Endothelial cell of umbilical vein (primary cell): ENCODE measurements at regions not wholly inside any gene's neighbourhood (a gene's known extent, or its start where the extent isn't known, plus 50 kb on each side); places are given as distances from the start of the nearest gene placed in this dataset.

Experiments used
- BruUV-seq: library from RNA; stranded (reverse); fragments of 400-500 nt; replicated peaks from 2 replicates; lab custom pipeline; 2021; lab: Mats Ljungman, UMichigan
- CTCF ChIA-PET: fragments of 300-600, 350-600 bp; sonication (Branson Sonifier 250); formaldehyde crosslinking; loops from one replicate; lab custom pipeline; 2021; ENCODE audit warnings: antibody characterized with exemption, inconsistent platforms; lab: Charles Lee
- POLR2A ChIA-PET: fragments of 300-600, 350-600 bp; sonication (Branson Sonifier 250); formaldehyde crosslinking; loops from one replicate; lab custom pipeline; 2021; ENCODE audit warnings: antibody characterized with exemption, inconsistent platforms; lab: Charles Lee
- DNase-seq: peaks from one replicate; pipeline ENCODE4 v3.0.0-alpha.2; 2011; ENCODE audit warnings: low read depth, low spot score
- FAIRE-seq: peaks from 2 replicates; lab custom pipeline; 2011; peaks lifted over from hg19 to GRCh38; lab: Jason Lieb, UNC
- H2AFZ ChIP-seq: 2 replicates; pipeline ENCODE4 v1.6.0; 2012; ENCODE audit warnings: low read depth, low read length, control low read depth, inconsistent platforms
- H3K27ac ChIP-seq: 2 replicates; pipeline ENCODE4 v1.5.1; 2011; ENCODE audit warnings: low read depth, mild to moderate bottlenecking, control low read depth, low read length, moderate library complexity; ENCODE audit not compliant: insufficient read depth
- H3K27me3 ChIP-seq, 2 experiments: 2 replicates each; pipeline versions ENCODE4 v1.6.0 to v1.6.1; 2011; ENCODE audit warnings: low read length in 2 of 2, mixed read lengths in 1 of 2; ENCODE audit not compliant: control insufficient read depth in 2 of 2, insufficient read depth in 2 of 2
- H3K36me3 ChIP-seq, 2 experiments: 2 replicates in 1 of 2; 3 replicates in 1 of 2; pipeline ENCODE4 v1.5.1; 2011; ENCODE audit warnings: low read length in 2 of 2, mild to moderate bottlenecking in 1 of 2, moderate library complexity in 1 of 2; ENCODE audit not compliant: control insufficient read depth in 2 of 2, insufficient read depth in 2 of 2; ENCODE audit errors: extremely low read depth in 1 of 2
- H3K4me1 ChIP-seq: 3 replicates; pipeline ENCODE4 v1.5.1; 2011; ENCODE audit warnings: mild to moderate bottlenecking, low read length; ENCODE audit not compliant: control insufficient read depth, insufficient read depth; ENCODE audit errors: extremely low read depth
- H3K4me2 ChIP-seq: 2 replicates; pipeline ENCODE4 v1.6.1; 2011; ENCODE audit warnings: low read length, control low read depth, mixed read lengths; ENCODE audit not compliant: insufficient read depth
- H3K4me3 ChIP-seq, 3 experiments: fragments of 200-600 bp in 1 of 3; sonication (generic), shearing (Covaris generic) in 1 of 3; replicated peaks in 1 of 3; 2 replicates each; pipeline ENCODE4 v1.5.1; 2011 to 2016; ENCODE audit warnings: control low read depth in 3 of 3, low read length in 3 of 3, mild to moderate bottlenecking in 2 of 3, inconsistent platforms in 1 of 3, low read depth in 1 of 3, moderate library complexity in 1 of 3; ENCODE audit not compliant: insufficient read depth in 1 of 3
- H3K79me2 ChIP-seq: 2 replicates; pipeline ENCODE4 v1.6.0; 2012; ENCODE audit warnings: low read length, inconsistent platforms; ENCODE audit not compliant: control insufficient read depth, insufficient read depth
- H3K9ac ChIP-seq: replicated peaks from 2 replicates; pipeline ENCODE3; 2011; ENCODE audit warnings: low read length, control low read depth; ENCODE audit not compliant: insufficient read depth; ENCODE audit errors: extremely low read depth
- H3K9me1 ChIP-seq: replicated peaks from 3 replicates; pipeline ENCODE4 v1.6.0; 2011; ENCODE audit warnings: mild to moderate bottlenecking, low read length; ENCODE audit not compliant: control insufficient read depth, insufficient read depth; ENCODE audit errors: extremely low read depth
- H3K9me3 ChIP-seq: replicated peaks from 2 replicates; pipeline ENCODE4 v1.5.1; 2012; ENCODE audit warnings: low read length, inconsistent platforms; ENCODE audit not compliant: control insufficient read depth, insufficient read depth
- H4K20me1 ChIP-seq: replicated peaks from 2 replicates; pipeline ENCODE3; 2011; ENCODE audit warnings: mild to moderate bottlenecking, low read length; ENCODE audit not compliant: control insufficient read depth, insufficient read depth; ENCODE audit errors: extremely low read depth
- CTCF ChIP-seq, 2 donors: IDR thresholded peaks; 1 replicate in 1 of 2; 2 replicates in 1 of 2; pipeline ENCODE4 v1.5.1; 2011; ENCODE audit warnings: low read length in 2 of 2, mild to moderate bottlenecking in 2 of 2, moderate library complexity in 2 of 2, control low read depth in 1 of 2, inconsistent platforms in 1 of 2, low read depth in 1 of 2; ENCODE audit not compliant: insufficient read depth in 1 of 2; ENCODE audit errors: extremely low read depth in 1 of 2
- EZH2 ChIP-seq: IDR thresholded peaks from 2 replicates; pipeline ENCODE4 v1.6.1; 2012; ENCODE audit warnings: borderline replicate concordance, low read depth, mild to moderate bottlenecking, moderate library complexity, low read length, inconsistent platforms; ENCODE audit not compliant: severe bottlenecking
- FOS ChIP-seq: IDR thresholded peaks from 2 replicates; pipeline ENCODE4 v1.6.1; 2011; ENCODE audit warnings: mild to moderate bottlenecking, low read length, moderate library complexity, borderline replicate concordance; ENCODE audit not compliant: insufficient read depth
- GATA2 ChIP-seq: IDR thresholded peaks from 2 replicates; pipeline ENCODE4 v1.7.0; 2011; ENCODE audit warnings: low read depth, mild to moderate bottlenecking, moderate library complexity, mixed read lengths, low read length; ENCODE audit not compliant: insufficient read length, insufficient read depth
- JUN ChIP-seq: IDR thresholded peaks from 2 replicates; pipeline ENCODE4 v1.6.1; 2011; ENCODE audit warnings: borderline replicate concordance, low read depth; ENCODE audit not compliant: insufficient read length, insufficient read depth
- MAX ChIP-seq: IDR thresholded peaks from 2 replicates; pipeline ENCODE4 v1.6.1; 2011; ENCODE audit not compliant: insufficient read depth, insufficient read length
- MYC ChIP-seq: IDR thresholded peaks from one replicate; pipeline ENCODE4 v1.6.1; 2011; ENCODE audit warnings: mild to moderate bottlenecking, low read depth, low read length
- POLR2A ChIP-seq: IDR thresholded peaks from 2 replicates; pipeline ENCODE4 v1.6.1; 2012; ENCODE audit warnings: low read depth, mild to moderate bottlenecking, control low read depth, low read length
- POLR2AphosphoS5 ChIP-seq: IDR thresholded peaks from 2 replicates; pipeline ENCODE4 v1.6.1; 2012; ENCODE audit warnings: low read depth, mild to moderate bottlenecking, control low read depth, low read length, moderate library complexity; ENCODE audit not compliant: insufficient read depth
- dilution Hi-C: fragments of 300-500 bp; cut with MboI; formaldehyde crosslinking; loops from one replicate; pipeline ENCODE4 v1.15.0; 2019; ENCODE audit warnings: low sequenced_read_pairs; ENCODE audit not compliant: extremely low pct_ligation_motif_present
- intact Hi-C: fragments of 100-400 bp; cut with micrococcal nuclease; formaldehyde crosslinking; loops from one replicate; pipeline ENCODE4 v1.10.0; 2022

- no peaks in the 10 kb centered on the region for H3K4me1 ChIP-seq
- intact Hi-C loops = no loop called here
- no peak overlapping the region for H3K27ac ChIP-seq
- H2AFZ ChIP-seq = no peak overlapping the region
- no peaks in the 10 kb centered on the region for H3K36me3 ChIP-seq
- CTCF ChIA-PET = no interaction called here
- H3K79me2 ChIP-seq = no peaks in the 10 kb centered on the region
- no peaks in the 10 kb centered on the region for H3K27me3 ChIP-seq
- H3K4me3 ChIP-seq = no peak overlapping the region
- DNase-seq (no peak), FAIRE-seq (no peak)
- no peaks in the 10 kb centered on the region for H3K9me1 ChIP-seq
- no peaks in the 10 kb centered on the region for H4K20me1 ChIP-seq
- H3K9ac ChIP-seq = no peak overlapping the region
- BruUV-seq = no TSS peak
- dilution Hi-C loops = no loop called here
- POLR2A ChIA-PET = no interaction called here
- no peak overlapping the region for H3K4me2 ChIP-seq
- TF ChIP-seq CTCF (IDR thresholded peaks at IDR 0.05; ENCODE audit: extremely low read depth in 1 of 2, insufficient read depth in 1 of 2, low read depth in 1 of 2, low read length in 2 of 2) = no peak
- no peak for TF ChIP-seq FOS
- TF ChIP-seq JUN = no peak
- no peak for TF ChIP-seq POLR2AphosphoS5
- TF ChIP-seq POLR2A = no peak
- no peak for TF ChIP-seq MAX
- TF ChIP-seq MYC = no peak
- TF ChIP-seq GATA2 = no peak
- TF ChIP-seq EZH2 = no peak
- peaks cover 2% of the 10 kb centered on the region for H3K9me3 ChIP-seq
Observed at GRCh38 chr1:29865051-29865450, 628.7 kb downstream of the PTPRU start.
